Retinal pigment epithelial cell (primary cell): ENCODE measurements at regions not wholly inside any gene's neighbourhood (a gene's known extent, or its start where the extent isn't known, plus 50 kb on each side); places are given as distances from the start of the nearest gene placed in this dataset.
A peak's percentile ranks its signal among the peaks of the same experiment; 100 is the strongest.

ENCODE experiments used
- DNase-seq: peaks from one replicate; pipeline ENCODE4 v3.0.0-alpha.2; 2010; ENCODE audit warnings: low read depth
- H3K4me3 ChIP-seq: 2 replicates; pipeline ENCODE4 v1.5.1; 2011; ENCODE audit warnings: mild to moderate bottlenecking, low read length, control low read depth, moderate library complexity
- CTCF ChIP-seq: conservative IDR thresholded peaks from 2 replicates; pipeline ENCODE4 v1.5.1; 2011; ENCODE audit warnings: low read depth, low read length, control low read depth, inconsistent platforms

- no peak overlapping the region for H3K4me3 ChIP-seq
- TF ChIP-seq CTCF = no peak
- no peak for DNase-seq
Measured at GRCh38 chr6:103858003-103858402, 1001.7 kb downstream of the HACE1 start.

- no peak overlapping the region for H3K4me3 ChIP-seq
- no peak for DNase-seq
Measured at GRCh38 chr6:103855750-103856149, 1004.0 kb downstream of the HACE1 start.

GRCh38 chr6:103854059-103854458 is 1005.7 kb downstream of the HACE1 start:
- TF ChIP-seq CTCF = peak; percentile 10
- DNase-seq = no peak
- H3K4me3 ChIP-seq = no peak overlapping the region

More at GRCh38 chr6:103855750-103856149, 1004.0 kb downstream of the HACE1 start:
- no peak for TF ChIP-seq CTCF

- DNase-seq = no peak
- H3K4me3 ChIP-seq = no peak overlapping the region
- no peak for TF ChIP-seq CTCF
Measured at GRCh38 chr6:103838457-103838856, 1021.3 kb downstream of the HACE1 start.

GRCh38 chr6:103826209-103826608 is 1033.5 kb downstream of the HACE1 start:
- no peak overlapping the region for H3K4me3 ChIP-seq
- TF ChIP-seq CTCF = no peak
- DNase-seq = no peak

GRCh38 chr6:103820148-103820547 is 1039.6 kb downstream of the HACE1 start:
- no peak for DNase-seq
- no peak overlapping the region for H3K4me3 ChIP-seq
- TF ChIP-seq CTCF = no peak

- no peak overlapping the region for H3K4me3 ChIP-seq
- TF ChIP-seq CTCF = no peak
- DNase-seq = no peak
Measured at GRCh38 chr6:103819509-103819908, 1040.2 kb downstream of the HACE1 start.
